Natural killer cell (primary cell): ENCODE measurements at regions not wholly inside any gene's neighbourhood (a gene's known extent, or its start where the extent isn't known, plus 50 kb on each side); places are given as distances from the start of the nearest gene placed in this dataset.

Experiments
- ATAC-seq, 3 donors: fragments of 150-1000 bp in 2 of 3; fragments of 200-7000 bp in 1 of 3; cut with Tn5 transposase; 1 replicate in 1 of 3; 2 replicates in 2 of 3; pipeline ENCODE4 v1.10.0; 2021; ENCODE audit warnings: mild to moderate bottlenecking in 2 of 3, moderate library complexity in 2 of 3
- DNase-seq, 2 donors: peaks; one replicate each; pipeline versions ENCODE4 v3.0.0 to v3.0.0-alpha.2; 2013 to 2021; ENCODE audit warnings: mixed read lengths in 1 of 2
- H3K27ac ChIP-seq: one replicate; pipeline ENCODE4 v1.5.1; 2013; ENCODE audit warnings: mild to moderate bottlenecking, low read length
- H3K27me3 ChIP-seq: one replicate; pipeline ENCODE4 v1.6.1; 2013; ENCODE audit warnings: low read length; ENCODE audit not compliant: control insufficient read depth, insufficient read depth
- H3K36me3 ChIP-seq: one replicate; pipeline ENCODE4 v1.6.1; 2013; ENCODE audit warnings: low read length; ENCODE audit not compliant: control insufficient read depth, insufficient read depth
- H3K4me1 ChIP-seq: one replicate; pipeline ENCODE4 v1.6.1; 2013; ENCODE audit warnings: low read length; ENCODE audit not compliant: control insufficient read depth, insufficient read depth
- H3K4me3 ChIP-seq: one replicate; pipeline ENCODE4 v1.5.1; 2013; ENCODE audit warnings: low read length
- H3K9me3 ChIP-seq: one replicate; pipeline ENCODE4 v1.6.1; 2013; ENCODE audit warnings: low read length; ENCODE audit not compliant: control insufficient read depth, insufficient read depth
- H3K27ac Mint-ChIP-seq, 2 donors: one replicate each; pipeline ENCODE4 v1.8.0; 2022; ENCODE audit warnings: mild to moderate bottlenecking in 2 of 2, mixed read lengths in 2 of 2, moderate library complexity in 1 of 2
- H3K27me3 Mint-ChIP-seq, 2 donors: one replicate each; pipeline ENCODE4 v1.8.0; 2022; ENCODE audit warnings: low read depth in 2 of 2, mixed read lengths in 2 of 2
- H3K36me3 Mint-ChIP-seq: one replicate; pipeline ENCODE4 v1.8.0; 2022; ENCODE audit warnings: mixed read lengths
- H3K4me1 Mint-ChIP-seq, 2 donors: one replicate each; pipeline ENCODE4 v1.8.0; 2022; ENCODE audit warnings: mixed read lengths in 2 of 2
- H3K4me3 Mint-ChIP-seq: one replicate; pipeline ENCODE4 v1.8.0; 2022; ENCODE audit warnings: mild to moderate bottlenecking, moderate library complexity, mixed read lengths
- H3K9me3 Mint-ChIP-seq, 2 donors: one replicate each; pipeline ENCODE4 v1.8.0; 2022; ENCODE audit warnings: mixed read lengths in 2 of 2
- CTCF ChIP-seq: fragments of 200-600 bp; IDR thresholded peaks from one replicate; pipeline ENCODE4 v1.8.0; 2022; ENCODE audit warnings: antibody characterized with exemption
- WGBS: methylation state at CpG from one replicate; pipeline ENCODE4 v1.1.7; 2013; ENCODE audit warnings: missing lambda C conversion rate; ENCODE audit not compliant: insufficient coverage; 5-methylcytosine and 5-hydroxymethylcytosine counted together
- intact Hi-C: fragments of 100-400 bp; cut with micrococcal nuclease; formaldehyde crosslinking; loops from one replicate; pipeline ENCODE4 v1.14.2; 2022

GRCh38 chr17:69646729-69647128 is 232.2 kb downstream of the MAP2K6 start:
- no peaks in the 10 kb centered on the region for H3K4me1 Mint-ChIP-seq
- intact Hi-C loops: no loop called here

GRCh38 chr17:69650881-69651280 is 236.4 kb downstream of the MAP2K6 start:
- no peak for DNase-seq
- H3K36me3 ChIP-seq: no peaks in the 10 kb centered on the region
- H3K4me1 ChIP-seq: no peaks in the 10 kb centered on the region
- Mint-ChIP-seq H3K4me3 (no peak overlapping the region), H3K9me3 (peaks cover 0 to 4% of the 10 kb centered on the region in 2 donors), H3K27ac (no peak overlapping the region), H3K4me1 (no peaks in the 10 kb centered on the region), H3K36me3 (no peaks in the 10 kb centered on the region), H3K27me3 (peaks cover 0 to 3% of the 10 kb centered on the region in 2 donors)
- 93% methylated on average over 5 of the region's 5 CpGs for WGBS
- no peaks in the 10 kb centered on the region for H3K9me3 ChIP-seq
- ATAC-seq: no peak
- no peak overlapping the region for H3K27ac ChIP-seq
- H3K4me3 ChIP-seq: no peak overlapping the region
- intact Hi-C loops: no loop called here
- TF ChIP-seq CTCF: no peak
- no peaks in the 10 kb centered on the region for H3K27me3 ChIP-seq

More at GRCh38 chr17:69646729-69647128, 232.2 kb downstream of the MAP2K6 start:
- Mint-ChIP-seq H3K27ac (no peak overlapping the region), H3K9me3 (peaks cover 0 to 2% of the 10 kb centered on the region in 2 donors), H3K36me3 (no peaks in the 10 kb centered on the region), H3K27me3 (no peaks in the 10 kb centered on the region), H3K4me3 (no peak overlapping the region)
- Histone ChIP-seq H3K9me3 (no peaks in the 10 kb centered on the region), H3K27me3 (no peaks in the 10 kb centered on the region), H3K4me3 (no peak overlapping the region), H3K27ac (no peak overlapping the region), H3K4me1 (no peaks in the 10 kb centered on the region), H3K36me3 (no peaks in the 10 kb centered on the region)
- TF ChIP-seq CTCF: no peak
- ATAC-seq (no peak), DNase-seq (no peak)
- WGBS: 95% methylated on average over 2 of the region's 3 CpGs

GRCh38 chr17:69651921-69652320 is 237.4 kb downstream of the MAP2K6 start:
- Mint-ChIP-seq H3K4me3 (no peak overlapping the region), H3K27me3 (peaks cover 0 to 3% of the 10 kb centered on the region in 2 donors), H3K36me3 (no peaks in the 10 kb centered on the region), H3K27ac (no peak overlapping the region), H3K9me3 (peaks cover 0 to 4% of the 10 kb centered on the region in 2 donors), H3K4me1 (no peaks in the 10 kb centered on the region)
- no peak for TF ChIP-seq CTCF
- Histone ChIP-seq H3K27ac (no peak overlapping the region), H3K4me3 (no peak overlapping the region), H3K4me1 (no peaks in the 10 kb centered on the region), H3K36me3 (no peaks in the 10 kb centered on the region), H3K9me3 (no peaks in the 10 kb centered on the region), H3K27me3 (no peaks in the 10 kb centered on the region)
- intact Hi-C loops: no loop called here
- 71% methylated on average over 2 of the region's 2 CpGs for WGBS
- ATAC-seq: no peak
- no peak for DNase-seq
